Activated CD4-positive, alpha-beta T cell treated with anti-CD3 and anti-CD28 coated beads, Interleukin-2, Interleukin-4, amounts not matched to agents 100 ng/mL and 50 ng/mL, durations not matched to agents 16 hours and 8 hours (primary cell): ENCODE measurements at regions not wholly inside any gene's neighbourhood (a gene's known extent, or its start where the extent isn't known, plus 50 kb on each side); places are given as distances from the start of the nearest gene placed in this dataset.
"Not testable (repeated sequence)": the region's sequence is repeated elsewhere in the genome, so short reads cannot be mapped to it uniquely, and the experiment has no call there.

ENCODE experiments used
- DNase-seq: peaks from one replicate; pipeline ENCODE4 v3.0.0-alpha.2; 2020; ENCODE audit warnings: low spot score

DNA sequence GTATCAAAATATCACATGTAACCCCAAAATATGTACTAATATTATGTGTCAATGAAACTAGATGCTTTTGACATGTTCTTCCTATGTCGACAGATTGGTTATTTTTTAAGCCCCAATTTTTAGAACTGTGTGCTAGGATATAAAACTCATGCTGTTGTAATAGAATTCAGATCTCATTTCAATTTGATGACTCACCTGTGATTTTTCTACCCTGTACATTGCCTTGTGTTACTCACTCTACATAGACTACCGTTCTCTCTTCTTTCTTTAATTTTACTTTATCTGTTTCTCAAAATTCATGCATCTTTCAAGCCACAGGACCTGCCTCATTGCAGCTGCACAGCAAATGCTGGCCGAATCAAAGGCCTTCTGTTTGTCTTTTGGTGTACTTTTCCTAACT, 284.5 kb downstream of the MAT2B start:
- DNase-seq, result no peak

DNA sequence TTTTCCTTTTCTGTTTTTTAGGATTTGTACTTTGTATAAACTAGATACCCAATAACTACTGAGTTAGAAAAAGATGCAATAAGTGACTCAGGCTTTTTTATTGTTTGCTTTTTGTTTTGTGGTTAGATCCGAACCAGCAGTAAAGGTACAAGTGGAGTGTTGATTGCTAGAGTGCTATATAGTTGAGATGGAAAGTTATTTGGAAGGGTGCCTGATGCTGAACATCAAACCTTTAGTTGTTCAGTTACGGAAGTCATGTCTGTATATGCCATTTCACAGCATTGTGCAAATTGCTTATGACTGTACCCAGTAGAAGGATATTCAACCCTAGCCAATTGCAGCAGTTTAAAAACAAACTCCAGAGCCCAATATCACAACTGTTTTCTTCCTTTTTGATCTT, 285.1 kb downstream of the MAT2B start:
- DNase-seq, result no peak

DNA sequence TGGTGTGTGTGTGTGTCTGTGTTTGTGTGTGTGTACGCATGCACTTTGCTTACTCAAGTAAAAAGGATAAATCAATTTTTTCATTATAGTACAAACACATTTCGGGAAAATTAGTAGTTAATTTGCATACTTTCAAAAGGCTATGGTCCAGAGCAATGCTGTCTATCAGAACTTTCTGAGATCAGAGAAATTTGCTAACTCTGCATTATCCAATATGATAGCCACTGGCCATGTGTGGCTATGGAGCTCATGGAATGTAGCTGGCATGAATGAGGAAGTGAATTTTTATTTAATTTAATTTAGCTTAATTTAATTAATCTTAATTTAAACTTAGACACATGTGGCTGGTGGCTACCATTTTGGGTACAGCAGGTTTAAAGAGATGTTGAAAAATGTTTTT, 289.6 kb downstream of the MAT2B start:
- no peak for DNase-seq

DNA sequence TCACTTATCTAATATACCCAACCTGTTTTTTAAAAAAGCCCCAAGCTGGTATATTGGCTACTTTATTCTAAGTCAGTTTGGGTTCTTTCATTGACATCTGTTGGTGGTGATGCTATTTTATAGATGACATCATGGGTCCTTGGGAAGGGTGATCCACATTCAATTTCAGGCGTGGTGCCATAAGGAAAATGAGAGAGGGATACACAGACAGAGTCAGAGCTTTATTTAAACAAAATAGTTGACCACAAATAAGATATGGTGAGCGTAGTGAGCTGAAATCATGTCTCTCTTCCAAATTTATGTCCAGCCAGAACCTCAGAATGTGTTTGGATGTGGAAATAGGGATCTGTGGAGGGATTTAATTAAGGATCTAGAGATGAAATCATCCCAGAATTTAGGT, 302.4 kb downstream of the MAT2B start:
- no peak for DNase-seq

DNA sequence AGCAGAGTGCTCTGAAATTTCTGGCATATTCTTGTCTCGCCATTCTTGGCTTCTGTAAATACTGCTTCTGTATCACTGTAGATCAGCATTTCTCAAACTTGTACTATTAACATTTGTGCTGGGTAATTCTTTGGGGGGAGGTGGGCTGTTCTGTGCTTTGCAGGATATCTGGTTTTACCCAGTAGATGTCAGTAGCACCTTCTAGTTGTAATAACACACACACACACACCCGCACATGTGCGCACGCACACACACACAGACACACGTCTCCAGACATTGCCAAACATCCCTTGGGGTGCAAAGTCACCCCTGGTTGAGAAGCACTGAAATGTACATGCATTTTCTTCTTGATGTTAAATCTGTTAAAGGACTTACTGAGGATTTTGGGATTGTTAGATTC, 304.1 kb downstream of the MAT2B start:
- no peak for DNase-seq

DNA sequence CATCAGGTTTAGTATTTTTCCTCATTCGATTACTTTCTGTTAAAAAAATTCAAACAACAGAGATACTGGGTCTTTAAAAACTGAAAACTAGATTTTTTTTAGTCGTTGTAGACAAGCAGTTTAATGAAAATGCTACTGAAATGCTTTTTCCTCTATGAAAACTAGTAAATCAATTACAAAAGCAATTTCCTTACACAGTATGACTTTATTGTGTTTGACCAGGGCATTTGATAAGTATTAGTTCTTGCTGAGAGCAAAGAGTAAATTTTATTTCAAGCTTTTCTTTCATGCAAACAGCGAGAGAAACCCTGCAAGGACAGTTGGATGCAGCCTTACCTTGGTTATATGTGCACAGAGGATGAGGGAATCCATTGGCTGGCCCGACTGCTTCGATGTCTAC, 308.5 kb downstream of the MAT2B start:
- no peak for DNase-seq

DNA sequence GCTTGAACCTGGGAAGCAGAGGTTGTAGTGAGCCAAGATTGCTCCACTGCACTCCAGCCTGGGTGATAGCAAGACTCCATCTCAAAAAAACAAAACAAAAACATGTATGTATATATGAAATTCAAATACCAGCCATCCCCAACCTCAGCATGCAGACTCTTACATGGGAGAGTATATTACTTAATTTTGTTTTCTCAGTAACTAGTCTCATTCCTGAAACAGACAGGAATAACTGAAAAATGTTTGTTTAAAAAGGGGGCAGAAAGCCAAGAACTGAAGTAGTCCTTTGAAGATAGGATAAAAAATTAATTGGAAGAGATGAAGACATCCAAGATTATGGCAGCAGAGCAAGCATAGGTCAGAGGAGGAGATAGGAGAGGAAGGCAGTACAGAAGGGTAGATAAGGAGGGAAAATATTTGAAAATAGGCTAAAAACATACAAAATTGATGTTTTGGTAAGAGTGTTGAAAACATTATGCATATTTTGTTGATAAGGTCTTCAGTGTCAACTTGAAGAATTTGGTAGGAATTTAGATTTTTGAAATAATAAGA, 309.9 kb downstream of the MAT2B start:
- DNase-seq, result no peak

DNA sequence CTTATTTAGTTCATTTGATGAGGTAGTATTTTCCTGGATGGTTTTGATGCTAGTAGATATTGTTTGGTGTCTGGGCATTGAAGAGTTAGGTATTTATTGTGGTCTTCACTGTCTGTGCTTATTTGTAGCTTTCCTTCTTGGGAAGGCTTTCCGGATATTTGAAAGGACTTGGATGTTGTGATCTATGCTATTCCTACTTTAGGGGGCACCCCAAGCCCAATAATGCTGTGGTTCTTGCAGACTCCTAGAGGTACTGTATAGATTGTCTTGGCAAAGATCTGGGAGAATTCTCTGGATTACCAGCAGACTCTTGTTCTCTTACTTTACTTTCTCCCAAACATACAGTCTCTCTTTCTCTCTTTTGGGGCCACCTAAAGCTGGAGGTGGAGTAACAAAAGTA, 315.7 kb downstream of the MAT2B start:
- no peak for DNase-seq

DNA sequence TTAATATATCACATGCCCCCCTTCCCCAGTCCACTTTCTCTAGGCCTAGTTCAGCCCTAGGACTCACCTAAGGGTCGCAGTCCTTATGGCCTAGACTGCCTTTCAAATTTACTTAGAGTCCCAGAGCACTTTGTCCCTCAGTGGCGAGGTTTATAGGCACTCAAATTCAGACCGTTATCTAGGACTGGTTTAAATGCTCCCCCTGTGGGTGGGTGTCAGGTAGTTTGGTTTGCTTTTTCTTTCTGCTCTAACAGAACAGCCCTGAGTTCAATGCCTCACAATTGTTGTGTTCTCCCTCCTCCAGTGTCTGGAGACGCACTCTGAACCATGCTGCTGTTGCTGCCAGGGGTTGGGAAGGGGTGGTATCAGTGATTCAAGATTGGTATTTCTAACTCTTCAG, 317.1 kb downstream of the MAT2B start:
- DNase-seq, result no peak

DNA sequence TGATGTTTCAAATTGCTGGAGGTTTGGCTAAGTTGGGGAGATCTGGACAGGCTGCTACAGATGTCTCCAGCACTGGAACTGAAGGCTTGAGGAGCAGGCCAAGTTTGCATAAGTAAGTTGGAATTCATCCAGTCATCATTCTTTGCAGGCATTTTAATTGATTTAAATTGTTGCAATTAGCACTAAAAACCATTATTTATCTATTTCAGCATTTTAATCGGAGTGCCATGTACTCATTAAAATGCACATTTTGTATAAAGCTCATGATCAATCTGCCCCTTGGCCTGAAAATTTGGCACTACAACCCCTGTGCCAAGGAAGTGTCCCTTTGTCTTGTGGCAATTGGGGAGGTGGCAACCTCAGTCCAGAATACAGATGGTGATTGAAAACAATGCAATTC, 320.2 kb downstream of the MAT2B start:
- DNase-seq, result no peak

DNA sequence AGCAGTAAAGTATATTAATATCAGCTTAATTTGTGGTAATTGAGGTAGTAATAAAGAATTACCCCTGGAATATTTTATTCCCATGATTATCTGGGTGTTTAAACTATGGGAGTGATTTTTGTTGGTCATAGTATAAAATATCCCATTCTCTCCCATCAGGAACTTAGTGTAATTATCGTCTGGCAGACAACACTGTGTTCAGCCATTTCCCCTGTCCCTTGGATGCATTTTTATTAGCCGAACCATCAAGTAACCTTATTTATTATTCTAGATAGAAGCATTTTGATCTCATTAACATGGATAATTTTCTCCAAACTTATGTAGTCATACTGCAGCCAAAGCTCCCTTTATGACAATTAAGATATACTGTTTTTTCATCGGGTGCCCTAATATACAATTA, 320.8 kb downstream of the MAT2B start:
- DNase-seq, result no peak

DNA sequence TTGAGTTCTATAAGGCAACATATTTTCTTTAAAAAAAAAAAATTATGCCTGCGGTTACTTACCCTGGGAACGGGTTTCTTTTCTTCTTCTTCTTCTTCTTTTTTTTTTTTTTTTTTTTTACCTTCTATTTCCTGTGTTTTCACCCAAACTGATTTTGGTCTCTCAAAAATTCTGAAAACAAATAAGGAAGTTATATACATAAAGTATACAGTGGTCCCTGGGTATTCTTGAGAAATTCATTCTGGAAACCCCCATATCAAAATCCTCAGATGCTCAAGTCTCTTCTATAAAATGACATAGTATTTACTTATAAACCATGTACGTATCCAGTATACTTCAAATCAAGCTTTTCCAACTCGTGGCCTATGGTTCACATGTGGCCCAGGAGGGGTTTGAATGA, 326.7 kb downstream of the MAT2B start:
- DNase-seq, result no peak

DNA sequence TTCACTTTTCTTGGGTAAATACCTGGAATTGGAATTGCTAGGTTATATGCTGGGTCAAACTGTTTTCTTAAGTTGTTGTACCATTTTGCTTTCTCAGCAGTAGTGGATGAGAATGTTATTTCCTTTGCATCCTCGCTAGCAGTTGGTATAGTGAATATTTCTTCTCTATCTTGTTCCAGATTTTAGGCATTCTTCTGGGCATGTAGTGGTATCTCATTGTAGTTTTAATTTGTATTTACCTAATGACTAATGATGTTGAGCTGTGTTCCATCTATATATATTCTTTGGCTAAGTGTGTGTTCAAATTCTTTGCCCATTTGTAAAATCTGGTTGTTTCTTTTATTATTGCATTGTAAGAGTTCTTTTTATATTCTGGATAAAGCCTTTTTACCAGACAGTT, 333.3 kb downstream of the MAT2B start:
- DNase-seq, result no peak

DNA sequence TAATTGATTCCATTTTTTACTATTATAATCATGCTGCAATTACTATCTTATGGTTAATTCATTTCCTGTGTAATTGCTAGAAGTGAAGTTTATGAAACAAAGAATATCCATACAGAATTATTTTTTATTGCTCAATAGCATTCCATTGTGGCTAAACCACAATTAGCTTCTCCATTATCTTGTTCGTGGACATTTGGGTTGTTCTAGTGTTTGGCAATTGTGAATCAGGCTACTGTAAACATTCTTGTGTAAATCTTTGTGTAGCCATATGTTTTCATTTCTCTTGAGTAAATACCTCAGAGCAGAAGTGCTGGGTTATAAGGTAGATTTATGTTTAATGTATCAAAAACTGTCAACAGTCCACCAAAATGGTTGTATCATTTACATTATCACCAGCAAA, 341.1 kb downstream of the MAT2B start:
- DNase-seq, result no peak

DNA sequence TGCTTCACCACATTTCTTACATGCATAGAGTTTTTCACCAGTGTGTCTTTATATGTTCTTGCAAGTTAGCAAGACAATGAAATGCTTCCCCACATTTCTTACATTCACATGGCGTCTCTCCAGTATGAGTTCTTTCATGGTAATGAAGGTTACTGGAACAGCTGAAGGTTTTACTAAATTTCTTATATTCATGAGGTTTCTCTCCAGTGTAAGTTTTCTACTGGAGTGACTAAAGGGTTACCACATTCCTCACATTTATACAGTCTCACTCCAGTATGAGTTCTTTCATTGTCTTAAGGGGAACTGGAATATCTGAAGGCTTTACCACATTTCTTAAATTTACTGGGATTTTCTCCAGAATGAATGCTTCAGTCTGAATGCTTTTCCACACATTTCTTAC, 350.3 kb downstream of the MAT2B start:
- no peak for DNase-seq

DNA sequence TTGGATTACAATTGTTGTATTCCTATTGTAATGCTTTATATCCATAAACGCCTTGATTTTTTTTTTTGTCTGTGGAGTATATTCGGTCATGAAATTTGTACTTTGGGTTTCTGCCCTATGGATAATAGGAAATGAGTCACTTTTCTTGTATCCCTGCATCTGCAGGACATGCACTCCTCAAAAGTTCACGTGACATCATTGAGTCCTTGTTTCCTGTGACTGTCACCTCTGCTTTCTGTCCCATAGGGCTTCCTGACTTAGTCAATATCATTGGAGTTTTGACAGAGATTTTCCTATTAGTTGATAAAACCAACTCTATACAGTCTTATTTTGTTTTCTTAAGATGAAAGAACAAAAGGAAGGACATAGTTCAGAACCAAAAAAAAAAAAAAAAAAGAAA, 356.3 kb downstream of the MAT2B start:
- no peak for DNase-seq

DNA sequence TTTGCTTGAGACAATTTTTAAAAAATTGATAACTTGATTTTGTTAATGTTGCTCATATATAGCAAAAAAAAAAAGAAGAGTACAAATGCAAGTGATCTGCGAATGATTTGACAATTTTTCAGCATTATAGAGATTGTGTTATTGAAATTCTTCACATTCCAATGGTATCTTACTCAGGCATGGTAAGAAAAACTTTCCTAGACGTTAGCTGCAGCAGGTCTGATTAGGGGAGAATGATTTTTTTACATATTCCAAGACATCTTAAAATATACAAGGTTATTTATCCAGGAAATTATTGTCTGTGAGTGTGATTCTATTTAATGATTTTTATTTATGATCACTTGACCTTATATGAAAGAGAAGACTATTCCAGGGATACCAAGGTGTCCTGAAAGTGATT, 361.9 kb downstream of the MAT2B start:
- DNase-seq, result no peak

DNA sequence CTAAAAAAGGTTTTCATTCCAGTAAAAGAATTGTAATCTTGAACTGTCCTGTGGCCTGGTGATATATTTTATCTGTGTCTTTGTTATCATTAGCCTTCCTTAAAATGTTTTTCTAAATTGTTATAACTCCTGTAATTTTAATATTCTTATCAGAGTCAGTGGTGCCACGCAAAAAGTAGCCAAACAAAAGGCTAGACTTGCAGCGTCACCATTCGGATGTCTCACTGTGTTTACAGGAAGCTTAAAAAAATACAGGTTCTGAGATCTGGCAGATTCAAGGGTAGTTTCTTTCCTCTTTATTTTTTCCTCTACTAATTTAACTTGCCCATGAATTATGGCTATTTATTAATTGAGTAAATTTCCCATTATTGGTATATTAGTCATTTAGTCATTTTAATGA, 362.3 kb downstream of the MAT2B start:
- no peak for DNase-seq

DNA sequence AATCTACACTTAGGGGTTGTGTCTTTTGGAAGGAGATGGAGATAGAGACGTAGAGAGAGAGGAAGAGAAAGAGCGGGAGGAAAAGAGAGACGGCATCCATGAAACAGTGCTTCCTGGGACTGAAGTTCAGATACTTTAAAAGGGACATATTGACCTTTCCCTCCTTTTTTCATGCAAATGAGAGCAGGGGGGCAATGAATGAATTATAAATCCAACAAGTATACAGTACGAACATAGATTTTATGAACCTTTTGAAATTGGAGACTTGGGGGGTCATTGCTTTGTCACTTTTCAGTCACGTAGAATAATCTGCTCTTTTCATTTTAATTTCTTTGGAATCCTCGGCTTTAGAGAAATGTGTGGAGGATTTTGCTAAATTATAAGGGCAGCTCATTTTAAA, 364.2 kb downstream of the MAT2B start:
- no peak for DNase-seq

DNA sequence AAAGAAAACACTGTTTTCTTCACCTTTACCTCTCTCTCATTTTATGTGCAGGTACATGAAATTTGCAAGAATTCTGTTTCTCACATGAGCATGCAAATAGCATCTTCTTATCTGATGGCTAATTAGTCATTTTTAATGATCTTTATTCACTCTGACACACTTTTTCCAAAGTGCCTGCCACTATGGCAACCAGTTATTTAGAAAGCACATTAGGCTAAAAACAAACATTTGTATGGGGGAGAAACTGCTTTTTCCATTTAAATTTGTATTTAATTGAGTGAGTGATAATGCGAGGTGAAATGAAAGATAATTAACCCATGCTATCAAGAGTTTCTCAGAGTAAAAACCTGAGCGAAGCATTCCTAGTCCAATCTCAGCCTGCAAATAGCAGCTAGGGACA, 365.0 kb downstream of the MAT2B start:
- no peak for DNase-seq

DNA sequence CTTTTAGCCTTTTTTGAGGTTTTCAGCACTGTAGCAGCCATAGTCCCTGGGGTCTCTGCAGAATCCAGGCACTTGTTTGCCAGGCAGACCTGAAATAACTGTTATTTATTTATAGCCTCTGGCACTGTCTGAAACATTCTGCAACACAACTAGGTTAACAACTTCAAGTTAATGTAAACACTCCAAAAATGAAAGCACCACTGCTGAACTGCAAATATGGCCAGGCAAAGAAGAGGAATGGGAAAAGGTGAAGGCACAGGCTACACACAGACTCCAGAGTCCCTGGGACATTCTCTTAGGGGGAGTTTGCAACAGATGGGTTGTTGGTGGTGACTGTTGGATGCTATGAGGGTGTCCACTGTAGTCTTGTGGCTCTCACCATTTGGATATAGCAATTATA, 369.0 kb downstream of the MAT2B start:
- no peak for DNase-seq

DNA sequence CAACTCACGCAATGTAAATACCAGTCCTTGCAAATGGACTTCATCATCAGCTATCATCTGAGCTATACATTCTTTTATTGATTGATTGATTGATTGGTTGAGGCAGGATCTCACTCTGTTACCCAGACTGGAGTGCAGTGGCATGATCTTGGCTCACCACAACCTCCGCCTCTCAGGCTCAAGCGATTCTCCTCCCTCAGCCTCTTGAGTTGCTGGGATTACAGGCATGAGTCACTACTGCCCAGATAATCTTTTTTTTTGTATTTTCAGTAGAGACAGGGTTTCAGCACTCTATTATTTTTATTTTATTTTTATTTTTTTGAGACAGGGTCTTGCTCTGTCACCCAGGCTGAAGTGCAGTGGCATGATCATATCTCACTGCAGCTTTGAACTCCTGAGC, 369.5 kb downstream of the MAT2B start:
- DNase-seq, result not testable (repeated sequence)

DNA sequence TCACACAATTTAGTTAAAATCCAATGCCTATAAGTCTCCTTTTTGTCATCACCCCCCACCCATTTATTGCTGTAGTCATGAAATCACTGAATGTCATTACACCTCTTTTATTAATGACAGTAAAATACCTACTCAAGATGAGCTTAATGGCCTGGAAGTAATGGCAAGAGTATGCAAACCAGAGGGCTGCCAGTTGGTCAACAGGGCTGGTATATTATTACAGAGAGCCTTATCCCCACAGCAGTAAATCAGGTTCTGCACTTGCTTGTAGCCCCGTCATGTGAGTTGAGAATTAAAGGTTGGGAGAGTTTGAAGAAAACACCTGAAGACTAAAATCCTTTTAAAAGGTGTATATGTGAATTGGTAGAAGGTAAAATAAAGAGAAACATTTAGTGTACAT, 372.4 kb downstream of the MAT2B start:
- no peak for DNase-seq

DNA sequence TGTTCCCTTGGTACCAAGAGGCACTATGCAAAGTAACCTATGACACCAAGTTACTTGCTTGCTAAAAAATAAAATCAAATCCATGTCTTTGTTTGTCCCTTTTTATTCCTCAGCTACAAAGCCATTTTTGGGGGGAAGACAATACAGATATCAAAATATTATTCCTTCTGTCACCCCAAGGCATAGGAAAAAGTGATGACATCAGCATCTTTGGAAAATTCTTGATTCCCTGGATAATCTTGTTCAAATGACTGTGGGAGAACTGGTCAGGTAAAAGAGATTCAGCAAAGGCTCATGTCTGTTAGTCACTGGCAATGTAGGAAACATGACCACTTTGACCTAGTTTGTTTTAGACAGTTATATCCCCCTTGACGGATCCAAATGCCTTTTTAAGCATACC, 373.1 kb downstream of the MAT2B start:
- DNase-seq, result no peak

DNA sequence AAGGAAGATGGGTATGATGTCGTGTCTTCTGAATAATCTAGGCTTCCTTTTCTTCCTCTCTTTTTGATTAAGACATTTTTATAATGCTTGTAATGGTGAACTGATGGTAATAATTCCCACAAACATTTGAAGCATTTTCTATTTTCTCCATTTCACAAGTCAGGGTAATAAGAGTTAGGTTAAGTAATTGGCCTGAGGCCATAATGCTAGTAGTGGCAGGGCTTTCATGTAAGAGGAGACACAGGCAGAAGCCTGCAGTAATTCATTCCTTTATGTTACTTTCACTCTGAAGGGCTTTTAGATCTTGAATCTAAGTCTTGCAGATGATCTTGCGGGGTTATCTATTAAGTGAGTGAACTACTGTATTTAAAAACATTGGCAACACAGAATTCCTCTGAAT, 374.9 kb downstream of the MAT2B start:
- DNase-seq, result no peak
